Activated T-cell treated with anti-CD3 and anti-CD28 coated beads, Interleukin-2, amount 50 U/mL, for 4 hours (primary cell): ENCODE measurements at regions not wholly inside any gene's neighbourhood (a gene's known extent, or its start where the extent isn't known, plus 50 kb on each side); places are given as distances from the start of the nearest gene placed in this dataset.
"Not testable (repeated sequence)": the region's sequence is repeated elsewhere in the genome, so short reads cannot be mapped to it uniquely, and the experiment has no call there.

Experiments used
- ATAC-seq, 2 donors: fragments of 200-7000 bp; cut with Tn5 transposase; one replicate each; pipeline ENCODE4 v1.10.0; 2021
- DNase-seq: peaks from one replicate; pipeline ENCODE4 v3.0.0-alpha.2; 2020
- H3K27me3 Mint-ChIP-seq: one replicate; pipeline ENCODE4 v1.8.0; 2021; ENCODE audit warnings: low read depth, mixed read lengths
- H3K36me3 Mint-ChIP-seq: one replicate; pipeline ENCODE4 v1.8.0; 2022; ENCODE audit warnings: mixed read lengths; ENCODE audit not compliant: insufficient read depth
- H3K4me1 Mint-ChIP-seq: one replicate; pipeline ENCODE4 v1.8.0; 2021; ENCODE audit warnings: low read depth, mixed read lengths
- H3K4me3 Mint-ChIP-seq: one replicate; pipeline ENCODE4 v1.8.0; 2021; ENCODE audit warnings: mild to moderate bottlenecking, moderate library complexity, mixed read lengths
- H3K9me3 Mint-ChIP-seq: one replicate; pipeline ENCODE4 v1.8.0; 2021; ENCODE audit warnings: mixed read lengths

DNA sequence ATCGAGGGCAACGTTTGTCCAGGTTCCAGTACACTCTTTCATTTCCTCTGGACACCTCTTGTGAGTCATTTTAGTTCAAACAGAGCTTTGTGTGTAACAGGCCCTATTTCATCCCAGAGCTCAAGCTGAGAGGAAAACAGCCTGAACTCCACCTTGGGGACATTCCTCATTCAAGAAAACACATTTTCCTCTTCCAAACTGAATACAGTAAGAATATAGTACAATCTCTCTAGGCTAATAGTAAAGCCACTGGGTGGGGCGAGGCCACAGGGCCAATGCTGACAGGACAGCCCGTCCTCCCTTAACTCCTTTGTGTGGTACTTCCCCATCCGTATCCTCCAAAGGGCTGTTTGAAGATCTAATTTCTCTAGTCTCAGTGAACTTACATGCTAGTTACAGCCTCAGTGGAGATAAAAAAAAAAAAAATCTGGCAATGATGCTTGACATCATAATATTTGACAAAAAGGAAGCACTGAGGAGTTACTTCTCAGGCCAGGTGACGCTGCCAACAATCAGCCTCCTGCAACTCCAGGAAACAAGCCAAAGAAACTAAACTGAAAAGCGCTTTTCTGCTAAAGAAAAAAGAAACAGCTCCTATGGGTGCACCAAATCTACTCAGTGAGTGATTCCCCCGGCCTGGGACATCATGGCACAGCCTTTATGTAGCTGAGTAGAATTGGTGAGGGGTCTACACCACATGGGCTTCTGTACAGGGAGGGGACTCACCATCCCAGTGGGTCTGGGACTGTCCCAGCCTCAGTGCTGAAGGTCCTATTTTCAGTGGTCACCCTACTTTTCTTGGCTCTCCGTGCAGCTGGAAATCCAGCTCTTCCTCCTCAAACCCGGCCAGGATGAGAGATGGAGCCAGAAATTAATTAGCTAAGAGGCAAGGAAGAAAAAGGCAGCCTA, 238.2 kb upstream of the NEBL start:
- ATAC-seq (no peak), DNase-seq (no peak)
- H3K36me3 Mint-ChIP-seq, result no peaks in the 10 kb centered on the region
- H3K9me3 Mint-ChIP-seq, result no peaks in the 10 kb centered on the region
- peaks cover 6% of the 10 kb centered on the region for H3K27me3 Mint-ChIP-seq
- H3K4me1 Mint-ChIP-seq, result no peaks in the 10 kb centered on the region
- H3K4me3 Mint-ChIP-seq, result no peak overlapping the region

DNA sequence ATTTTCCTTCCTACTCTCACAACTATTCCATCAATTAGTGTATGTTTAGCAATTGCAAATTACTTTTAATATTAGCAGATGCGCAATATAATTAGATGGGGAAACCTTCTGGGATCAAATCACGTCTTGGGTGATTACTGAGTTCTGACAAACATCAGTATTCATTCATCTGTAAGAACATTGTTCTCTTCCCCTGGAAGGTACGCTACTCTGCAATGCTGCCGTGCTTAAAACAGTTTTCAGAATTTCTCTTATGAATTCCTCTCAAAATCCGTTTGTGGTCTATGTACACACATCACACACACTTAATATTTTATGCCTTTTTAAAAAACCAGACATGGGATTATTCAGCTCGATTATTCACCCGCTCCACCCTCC, 237.5 kb upstream of the NEBL start:
- Mint-ChIP-seq H3K9me3 (no peaks in the 10 kb centered on the region), H3K36me3 (no peaks in the 10 kb centered on the region), H3K4me1 (no peaks in the 10 kb centered on the region), H3K4me3 (no peak overlapping the region), H3K27me3 (peaks cover 6% of the 10 kb centered on the region)
- DNase-seq, result no peak
- ATAC-seq, result no peak

DNA sequence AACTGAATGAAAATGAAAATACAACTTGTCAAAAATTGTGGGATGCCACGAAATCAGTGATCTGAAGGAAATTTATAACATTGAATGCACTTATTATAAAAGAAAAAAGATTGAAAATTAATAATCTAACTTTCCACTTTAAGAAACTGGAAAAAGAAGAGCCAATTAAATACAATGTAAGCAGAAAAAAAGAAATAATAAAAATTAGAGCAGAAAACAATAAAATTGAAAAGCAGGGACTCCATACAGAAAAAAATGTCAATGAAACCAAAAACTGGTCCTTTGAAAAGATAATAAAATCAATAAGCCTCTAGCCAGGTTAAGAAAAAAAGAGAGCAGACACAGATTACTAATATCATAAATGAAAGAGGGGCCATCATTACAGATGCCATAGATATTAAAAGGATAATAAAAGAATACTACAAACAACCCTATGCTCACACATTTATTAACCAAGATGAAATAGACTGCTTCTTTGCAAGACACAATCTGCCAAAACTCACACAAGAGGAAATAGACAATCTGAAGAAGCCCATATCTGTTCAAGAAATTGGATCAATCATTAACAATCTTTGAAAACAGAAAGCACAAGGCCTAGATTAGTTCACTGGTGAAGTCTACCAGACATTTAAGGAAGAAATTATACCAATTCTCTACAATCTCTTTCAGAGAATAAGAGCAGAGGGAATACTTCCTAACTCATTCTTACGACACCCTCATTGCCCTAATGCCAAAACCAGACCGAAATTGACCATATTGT, 233.8 kb upstream of the NEBL start:
- Mint-ChIP-seq H3K4me1 (no peaks in the 10 kb centered on the region), H3K27me3 (peaks cover 6% of the 10 kb centered on the region), H3K9me3 (no peaks in the 10 kb centered on the region), H3K4me3 (no peak overlapping the region), H3K36me3 (no peaks in the 10 kb centered on the region)
- DNase-seq (no peak), ATAC-seq (no peak)

DNA sequence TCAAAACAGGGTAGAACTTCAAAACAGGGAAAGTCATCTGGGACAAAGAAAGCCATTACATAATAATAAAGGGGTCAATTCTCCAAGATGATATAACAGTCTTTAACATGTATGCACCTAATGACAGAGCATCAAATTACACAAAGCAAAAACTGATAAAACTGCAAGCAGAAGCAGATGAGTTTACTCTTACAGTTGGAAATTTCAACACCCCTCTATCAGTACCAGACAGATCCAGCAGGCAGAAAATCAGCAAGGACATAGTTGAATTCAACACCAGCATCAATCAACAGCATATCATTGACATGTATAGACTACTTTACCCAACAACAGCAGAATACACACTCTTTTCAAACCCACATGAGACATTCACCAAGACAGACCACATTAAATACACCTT, 233.0 kb upstream of the NEBL start:
- no peaks in the 10 kb centered on the region for H3K9me3 Mint-ChIP-seq
- no peaks in the 10 kb centered on the region for H3K36me3 Mint-ChIP-seq
- no peak overlapping the region for H3K4me3 Mint-ChIP-seq
- H3K4me1 Mint-ChIP-seq, result no peaks in the 10 kb centered on the region
- ATAC-seq (no peak), DNase-seq (no peak)
- peaks cover 2% of the 10 kb centered on the region for H3K27me3 Mint-ChIP-seq

DNA sequence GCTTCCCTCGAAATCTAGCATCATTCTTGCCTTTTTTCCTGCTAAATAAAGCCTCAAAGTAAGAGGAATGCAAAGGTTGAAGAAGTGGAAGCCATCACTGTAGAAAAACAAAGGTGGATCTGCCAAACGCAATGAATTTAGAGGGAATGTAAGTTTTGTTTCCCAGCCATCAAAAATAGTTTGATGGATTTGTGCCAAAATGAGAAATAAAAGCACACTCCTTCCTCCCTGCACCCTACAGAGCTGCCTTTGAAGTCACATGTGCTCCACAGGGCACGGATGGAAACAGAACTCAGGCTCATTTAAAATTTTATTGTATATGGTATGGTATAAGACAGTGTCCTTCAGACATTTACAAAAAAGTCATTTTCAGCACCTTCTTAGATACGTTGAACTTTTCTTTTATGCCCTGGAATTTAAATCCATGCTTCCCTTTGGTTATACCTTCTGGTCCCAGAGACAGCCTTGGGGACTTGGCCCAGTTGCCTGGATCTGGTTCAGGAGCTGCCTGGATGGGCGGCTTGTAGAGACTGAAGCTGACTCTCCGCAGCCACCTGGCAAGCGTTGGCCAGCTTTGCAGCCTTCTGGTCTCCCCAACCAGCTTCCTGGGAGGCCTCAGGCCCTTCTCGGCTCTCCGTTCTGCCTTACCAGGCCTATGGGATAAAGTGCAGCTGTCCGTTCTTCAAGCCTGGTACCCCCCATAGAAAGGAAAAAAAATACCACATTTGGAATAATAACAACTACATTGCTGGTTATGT, 228.5 kb upstream of the NEBL start:
- Mint-ChIP-seq H3K4me1 (no peaks in the 10 kb centered on the region), H3K4me3 (no peak overlapping the region), H3K9me3 (no peaks in the 10 kb centered on the region), H3K36me3 (no peaks in the 10 kb centered on the region), H3K27me3 (peaks cover 2% of the 10 kb centered on the region)
- no peak for ATAC-seq
- no peak for DNase-seq

DNA sequence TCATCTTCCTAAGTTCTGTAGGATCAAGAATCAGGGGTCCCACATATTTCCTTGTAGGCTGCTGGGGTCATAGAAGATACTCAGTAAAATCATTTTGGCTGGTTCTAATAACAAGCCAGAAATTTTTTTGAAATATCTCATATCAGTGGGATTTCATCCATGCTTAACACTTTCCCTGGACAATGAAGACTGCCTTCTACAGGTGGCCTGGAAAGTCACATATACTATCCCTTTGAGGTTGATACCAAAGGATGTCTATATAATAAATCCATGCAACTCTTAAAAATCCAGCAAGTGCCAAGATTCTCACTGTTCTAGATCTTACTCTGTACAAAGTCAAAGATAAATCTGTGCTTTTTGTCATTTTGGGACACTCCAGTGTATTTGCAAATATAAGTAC, 225.8 kb upstream of the NEBL start:
- no peaks in the 10 kb centered on the region for H3K4me1 Mint-ChIP-seq
- H3K36me3 Mint-ChIP-seq, result no peaks in the 10 kb centered on the region
- H3K4me3 Mint-ChIP-seq, result no peak overlapping the region
- no peaks in the 10 kb centered on the region for H3K9me3 Mint-ChIP-seq
- DNase-seq, result no peak
- no peak for ATAC-seq
- peaks cover 2% of the 10 kb centered on the region for H3K27me3 Mint-ChIP-seq

DNA sequence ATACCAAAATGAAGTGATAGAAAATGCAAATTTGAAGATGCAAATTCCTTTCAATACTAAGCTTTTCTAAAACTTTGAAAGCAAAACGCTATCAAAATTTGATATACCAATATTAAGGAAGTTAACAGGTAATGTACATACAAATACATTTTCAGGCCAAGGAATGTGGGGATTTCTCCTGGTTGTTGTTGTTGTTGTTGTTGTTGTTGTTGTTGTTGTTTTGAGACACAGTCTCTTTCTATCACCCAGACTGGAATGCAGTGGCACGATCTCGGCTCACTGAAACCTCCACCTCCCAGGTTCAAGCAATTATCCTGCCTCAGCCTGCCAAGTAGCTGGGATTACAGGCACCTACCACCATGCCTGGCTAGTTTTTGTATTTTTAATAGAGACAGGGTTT, 224.7 kb upstream of the NEBL start:
- H3K4me1 Mint-ChIP-seq, DNase-seq, H3K27me3 Mint-ChIP-seq, H3K4me3 Mint-ChIP-seq, H3K36me3 Mint-ChIP-seq, ATAC-seq, H3K9me3 Mint-ChIP-seq: not testable (repeated sequence)

DNA sequence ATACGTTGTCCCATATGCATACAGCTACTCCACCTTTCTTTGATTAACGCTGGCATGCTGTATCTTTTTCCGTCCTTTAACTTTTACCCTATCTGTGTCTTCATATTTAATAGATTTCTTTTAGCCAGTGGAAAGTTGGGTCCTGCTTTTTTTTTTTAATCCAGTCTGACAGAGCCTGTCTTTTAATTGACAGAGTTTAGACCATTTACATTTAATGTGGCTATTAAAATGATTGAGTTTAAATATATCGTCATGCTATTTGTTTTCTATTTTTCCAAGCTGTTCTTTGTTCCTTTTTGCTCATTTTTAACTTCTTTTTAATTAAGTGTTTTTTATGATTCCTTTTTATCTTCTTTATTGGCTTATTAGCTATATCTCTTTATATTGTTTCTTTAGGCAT, 217.6 kb upstream of the NEBL start:
- no peaks in the 10 kb centered on the region for H3K36me3 Mint-ChIP-seq
- peaks cover 7% of the 10 kb centered on the region for H3K9me3 Mint-ChIP-seq
- no peak overlapping the region for H3K4me3 Mint-ChIP-seq
- DNase-seq, result no peak
- no peak for ATAC-seq
- H3K27me3 Mint-ChIP-seq, result peaks cover 12% of the 10 kb centered on the region
- H3K4me1 Mint-ChIP-seq, result no peaks in the 10 kb centered on the region

DNA sequence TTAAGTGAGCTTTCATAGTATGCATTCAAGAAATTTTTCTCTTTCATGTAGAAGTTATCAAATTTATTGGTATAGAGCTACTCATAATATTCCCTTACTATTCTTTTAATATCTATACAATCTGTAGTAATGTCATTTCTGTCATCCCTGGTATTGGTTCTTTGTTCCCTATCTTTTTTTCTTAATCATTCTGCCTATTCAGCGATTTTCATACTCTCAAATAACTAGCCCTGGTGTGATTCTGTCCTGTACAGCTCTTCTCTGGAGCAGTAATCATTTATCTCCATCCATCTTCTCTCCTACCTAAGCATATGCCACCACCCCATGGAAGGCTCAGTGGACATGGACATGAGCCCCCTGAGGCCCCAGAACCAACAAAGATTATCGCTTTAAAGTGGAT, 213.2 kb upstream of the NEBL start:
- H3K36me3 Mint-ChIP-seq, result no peaks in the 10 kb centered on the region
- ATAC-seq, result no peak

DNA sequence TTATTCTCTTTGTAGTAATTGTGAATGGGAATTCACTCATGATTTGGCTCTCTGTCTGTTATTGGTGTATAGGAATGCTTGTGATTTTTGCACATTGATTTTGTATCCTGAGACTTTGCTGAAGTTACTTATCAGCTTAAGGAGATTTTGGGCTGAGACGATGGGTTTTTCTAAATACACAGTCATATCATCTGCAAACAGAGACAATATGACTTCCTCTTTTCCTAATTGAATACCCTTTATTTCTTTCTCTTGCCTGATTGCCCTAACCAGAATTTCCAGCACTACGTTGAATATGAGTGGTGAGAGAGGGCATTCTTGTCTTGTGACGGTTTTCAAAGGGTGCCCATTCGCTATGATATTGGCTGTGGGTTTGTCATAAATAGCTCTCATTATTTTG, 209.8 kb upstream of the NEBL start:
- H3K4me3 Mint-ChIP-seq, ATAC-seq, H3K9me3 Mint-ChIP-seq, DNase-seq, H3K36me3 Mint-ChIP-seq, H3K4me1 Mint-ChIP-seq: not testable (repeated sequence)
- H3K27me3 Mint-ChIP-seq, result peaks cover 18% of the 10 kb centered on the region

More for the DNA sequence above, 213.2 kb upstream of the NEBL start:
- H3K9me3 Mint-ChIP-seq, result peaks cover 1% of the 10 kb centered on the region
- H3K27me3 Mint-ChIP-seq, result peaks cover 18% of the 10 kb centered on the region
- H3K4me1 Mint-ChIP-seq, result no peaks in the 10 kb centered on the region
- DNase-seq, result no peak
- no peak overlapping the region for H3K4me3 Mint-ChIP-seq

DNA sequence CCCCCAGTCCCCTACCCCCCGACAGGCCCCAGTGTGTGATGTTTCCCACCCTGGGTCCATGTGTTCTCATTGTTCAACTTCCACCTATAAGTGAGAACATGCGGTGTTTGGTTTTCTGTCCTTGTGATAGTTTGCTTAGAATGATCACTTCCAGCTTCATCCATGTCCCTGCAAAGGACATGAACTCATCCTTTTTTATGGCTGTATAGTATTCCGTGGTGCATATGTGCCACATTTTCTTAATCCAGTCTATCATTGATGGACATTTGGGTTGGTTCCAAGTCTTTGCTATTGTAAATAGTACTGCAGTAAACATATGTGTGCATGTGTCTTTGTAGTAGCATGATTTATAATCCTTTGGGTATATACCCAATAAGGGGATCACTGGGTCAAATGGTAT, 208.2 kb upstream of the NEBL start:
- not testable (repeated sequence) for H3K36me3 Mint-ChIP-seq, H3K4me1 Mint-ChIP-seq, H3K9me3 Mint-ChIP-seq, H3K4me3 Mint-ChIP-seq, DNase-seq, ATAC-seq
- H3K27me3 Mint-ChIP-seq, result peaks cover 12% of the 10 kb centered on the region

DNA sequence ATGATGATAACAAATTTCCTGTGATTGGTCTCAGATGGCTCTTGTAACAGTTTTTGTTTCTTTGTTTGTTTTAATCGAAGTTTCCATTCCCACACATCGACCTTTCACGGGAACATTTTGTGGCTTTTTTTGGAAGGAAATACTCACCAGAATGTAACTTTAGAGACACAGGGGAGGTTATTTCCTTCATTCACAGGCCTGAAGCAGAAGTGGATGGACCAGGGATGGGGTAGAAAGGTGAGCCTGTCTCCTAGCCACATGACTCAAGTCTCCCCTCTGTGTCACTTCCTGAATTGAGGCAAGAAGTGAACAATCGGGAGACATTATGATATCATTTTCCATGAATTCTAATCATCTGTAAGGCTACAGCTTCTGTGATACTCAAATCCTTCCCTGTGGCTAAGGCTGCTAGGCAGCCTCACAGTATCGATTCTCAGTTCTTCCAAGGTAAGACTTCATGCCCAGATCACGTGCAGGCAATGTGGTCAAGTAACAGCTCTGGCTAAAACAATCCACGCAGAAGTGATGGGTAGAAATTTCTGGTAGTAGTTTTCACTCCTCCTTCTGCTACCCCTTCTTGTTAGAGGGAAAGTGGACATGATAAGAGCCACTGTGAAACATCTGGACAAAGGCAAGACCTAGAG, 203.9 kb upstream of the NEBL start:
- no peak overlapping the region for H3K4me3 Mint-ChIP-seq
- DNase-seq (no peak), ATAC-seq (peak; percentile 55 to 71)
- no peaks in the 10 kb centered on the region for H3K9me3 Mint-ChIP-seq
- H3K36me3 Mint-ChIP-seq, result no peaks in the 10 kb centered on the region
- H3K4me1 Mint-ChIP-seq, result no peaks in the 10 kb centered on the region
- H3K27me3 Mint-ChIP-seq, result no peaks in the 10 kb centered on the region

DNA sequence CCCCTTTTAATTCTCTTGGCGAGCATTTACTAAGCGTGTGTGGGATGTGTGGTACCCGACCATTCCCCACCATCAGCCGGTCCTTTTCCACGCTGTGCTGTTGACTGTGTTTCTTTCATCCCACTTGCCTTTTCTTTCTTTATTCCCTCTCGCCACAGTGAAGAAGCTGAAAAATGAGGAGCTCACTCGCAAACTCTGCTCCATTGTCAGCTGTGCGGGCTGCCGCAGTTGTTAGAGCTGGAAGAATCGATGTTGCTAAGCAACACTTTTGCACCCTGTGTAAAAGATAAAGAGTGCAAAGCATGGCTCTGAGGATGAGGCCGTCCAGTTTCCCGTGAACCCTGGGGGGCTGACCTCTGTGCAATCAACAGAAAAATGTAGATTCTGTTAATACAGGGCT, 203.1 kb upstream of the NEBL start:
- no peak for DNase-seq
- Mint-ChIP-seq H3K9me3 (no peaks in the 10 kb centered on the region), H3K27me3 (no peaks in the 10 kb centered on the region), H3K4me1 (no peaks in the 10 kb centered on the region), H3K4me3 (no peak overlapping the region), H3K36me3 (no peaks in the 10 kb centered on the region)
- ATAC-seq, result no peak
